ENCODE measurements at regions not wholly inside any gene's neighbourhood (a gene's known extent, or its start where the extent isn't known, plus 50 kb on each side); places are given as distances from the start of the nearest gene placed in this dataset.

GRCh38 chr12:124658806-124659402 lies 91.5 kb upstream of the NCOR2 start:
- no peaks in the 10 kb centered on the region for H3K79me2 ChIP-seq (ENCODE audit: insufficient read depth, low read length)
- no peak overlapping the region for H2BK12ac ChIP-seq (ENCODE audit: insufficient read length, low read depth, low read length)
- H4K5ac ChIP-seq (ENCODE audit: insufficient read length, low read depth, low read length): no peak overlapping the region
- no peak overlapping the region for H3K18ac ChIP-seq (ENCODE audit: insufficient read length, low read depth, low read length)
- H3K56ac ChIP-seq (ENCODE audit: insufficient read length, low read depth, low read length): no peak overlapping the region
- Mint-ChIP-seq H3K27ac (no peak overlapping the region), H3K4me3 (no peak overlapping the region), H3K4me1 (peaks cover 27 to 29% of the 10 kb centered on the region in 2 experiments), H3K36me3 (ENCODE audit: insufficient read depth in 1 of 3, low read depth in 3 of 3) (no peaks in the 10 kb centered on the region), H3K9me3 (no peaks in the 10 kb centered on the region), H3K27me3 (ENCODE audit: low read depth) (no peaks in the 10 kb centered on the region; the same call in 1 of the 2 replicates)
- no peak overlapping the region for H3K9ac ChIP-seq (ENCODE audit: extremely low read depth, insufficient read length, low read length)
- no peak overlapping the region for H2BK120ac ChIP-seq (ENCODE audit: low read depth, low read length, poor library complexity, severe bottlenecking)
- no peak overlapping the region for H3K4me2 ChIP-seq (ENCODE audit: insufficient read depth, insufficient read length, low read length)
- no peaks in the 10 kb centered on the region for H3K9me3 ChIP-seq (ENCODE audit: control insufficient read depth, low read depth, low read length)
- no peak overlapping the region for H3K27ac ChIP-seq (ENCODE audit: insufficient read length, low read depth, low read length)
- H3K14ac ChIP-seq (ENCODE audit: insufficient read depth, low read length): no peak overlapping the region
- H3K4ac ChIP-seq (ENCODE audit: low read depth, low read length): no peak overlapping the region
- no peak overlapping the region for H3T11ph ChIP-seq (ENCODE audit: low read length)
- H2AFZ ChIP-seq (ENCODE audit: low read length): no peak overlapping the region
- no peaks in the 10 kb centered on the region for H4K20me1 ChIP-seq (ENCODE audit: control insufficient read depth, insufficient read depth, insufficient read length)
- H3K23me2 ChIP-seq (ENCODE audit: insufficient read length, low read depth, low read length, poor library complexity, severe bottlenecking): no peaks in the 10 kb centered on the region
- no peaks in the 10 kb centered on the region for H3K27me3 ChIP-seq (ENCODE audit: insufficient read depth, low read length)
- no peak overlapping the region for H2AK5ac ChIP-seq (ENCODE audit: insufficient read length, low read length)
- no peaks in the 10 kb centered on the region for H3K79me1 ChIP-seq (ENCODE audit: insufficient read depth, low read depth, low read length, poor library complexity, severe bottlenecking)
- WGBS (ENCODE audit: extremely low coverage, insufficient read length, low lambda C conversion rate): no CpG with 5 or more reads among the region's 8 CpGs
- no peak for DNase-seq
- H3K4me1 ChIP-seq (ENCODE audit: insufficient read depth, low read length): 0 out of 2 replicates have a peak, but pooled peaks cover 2% of the 10 kb centered on the region
- no peak overlapping the region for H4K91ac ChIP-seq (ENCODE audit: insufficient read length, low read depth, low read length)
- TF ChIP-seq CTCF (conservative IDR thresholded peaks at IDR 0.05): no peak
- no peak overlapping the region for H3K23ac ChIP-seq (ENCODE audit: insufficient read length, low read depth, low read length)
- no peak overlapping the region for H4K8ac ChIP-seq (replicated peaks; ENCODE audit: insufficient read length, low read depth, low read length)
- no peak overlapping the region for H2BK20ac ChIP-seq (ENCODE audit: low read depth, low read length, poor library complexity, severe bottlenecking)
- H2BK15ac ChIP-seq (ENCODE audit: low read depth, low read length): no peak overlapping the region
- no peak overlapping the region for H2BK5ac ChIP-seq (ENCODE audit: insufficient read length, low read length)

Data from H9 (cell line).